SKM-1 (cell line): ENCODE measurements at regions not wholly inside any gene's neighbourhood (a gene's known extent, or its start where the extent isn't known, plus 50 kb on each side); places are given as distances from the start of the nearest gene placed in this dataset.

Experiments used
- DNase-seq: peaks from one replicate; lab custom pipeline; 2025; ENCODE audit not compliant: unreplicated experiment; lab: John Stamatoyannopoulos, UW

DNA sequence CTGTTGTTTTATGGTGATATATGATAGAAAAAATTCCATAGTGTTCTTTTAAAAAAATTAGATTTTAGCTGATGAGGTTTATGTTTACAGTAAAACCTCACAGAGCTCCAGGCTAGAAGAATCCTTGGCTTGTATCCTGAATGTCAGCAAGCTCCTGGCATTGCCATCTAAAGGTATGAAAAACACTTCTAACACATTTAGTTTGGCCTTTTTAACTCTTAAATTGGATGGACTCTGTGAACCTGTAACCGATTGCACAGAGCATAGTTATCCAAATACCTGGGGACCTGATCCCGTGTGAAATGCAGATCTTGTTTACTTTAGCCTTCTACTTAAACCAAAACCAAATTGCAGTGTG is 241.1 kb upstream of the DCN start:
- DNase-seq: no peak

DNA sequence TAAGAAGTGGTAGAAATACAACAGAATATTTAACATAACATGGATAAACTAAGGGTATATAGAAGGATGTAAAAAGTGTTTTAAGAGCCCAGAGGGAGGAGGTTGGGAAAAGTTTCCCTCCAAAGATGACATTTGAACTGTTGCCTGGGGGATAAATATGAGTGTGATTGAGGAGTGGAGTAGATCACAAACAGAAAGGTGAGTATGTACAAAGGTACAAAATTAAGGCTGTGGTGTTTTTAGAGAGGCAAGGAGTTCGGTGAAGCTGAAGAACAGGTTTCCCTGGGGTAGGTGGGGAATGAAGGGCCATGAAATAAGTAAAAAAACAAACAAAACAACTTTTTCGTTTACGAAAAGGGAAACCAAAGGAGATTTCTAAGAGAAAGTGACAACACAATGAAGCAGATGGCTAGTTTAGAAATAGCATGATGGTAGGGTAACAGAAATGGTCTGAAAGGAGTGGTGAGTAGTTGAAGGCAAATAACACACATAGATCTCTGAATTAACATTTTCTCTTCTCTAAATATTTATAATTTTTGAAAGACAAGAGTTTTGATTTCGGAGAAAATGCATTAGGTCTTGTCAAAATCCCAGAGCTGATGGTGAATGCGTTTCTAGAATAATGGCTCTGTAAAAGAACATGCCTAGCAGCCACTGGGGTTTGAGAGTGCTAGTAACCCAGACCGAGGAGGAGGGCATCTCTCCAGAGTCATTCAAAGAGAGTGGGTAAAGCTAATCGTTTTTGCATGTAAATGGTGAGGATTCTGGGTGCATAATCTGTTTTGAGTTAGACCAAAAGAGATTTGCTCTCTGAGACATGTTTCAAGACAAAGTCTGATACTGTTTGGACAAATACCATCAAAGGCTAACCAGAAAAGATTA is 240.4 kb upstream of the DCN start:
- DNase-seq: no peak

DNA sequence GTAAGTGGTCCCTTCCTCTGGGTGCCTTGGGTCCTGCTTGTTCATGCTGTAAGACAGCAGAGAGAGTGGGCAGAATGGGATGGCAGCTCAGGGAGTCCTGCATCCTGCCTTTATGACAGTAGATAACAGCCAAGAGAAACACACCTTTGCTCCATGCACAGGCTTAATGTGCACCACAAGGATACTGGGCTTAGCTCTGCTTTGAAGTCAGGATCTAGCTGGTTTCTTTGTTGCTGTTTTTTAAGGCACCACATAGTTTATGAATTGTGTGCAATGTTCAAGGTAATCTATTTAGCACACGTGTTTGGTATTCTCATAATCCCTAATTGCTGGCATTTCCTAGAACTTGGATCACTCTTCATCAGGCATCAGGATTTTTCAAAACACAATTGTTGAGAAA is 239.5 kb upstream of the DCN start:
- no peak for DNase-seq

DNA sequence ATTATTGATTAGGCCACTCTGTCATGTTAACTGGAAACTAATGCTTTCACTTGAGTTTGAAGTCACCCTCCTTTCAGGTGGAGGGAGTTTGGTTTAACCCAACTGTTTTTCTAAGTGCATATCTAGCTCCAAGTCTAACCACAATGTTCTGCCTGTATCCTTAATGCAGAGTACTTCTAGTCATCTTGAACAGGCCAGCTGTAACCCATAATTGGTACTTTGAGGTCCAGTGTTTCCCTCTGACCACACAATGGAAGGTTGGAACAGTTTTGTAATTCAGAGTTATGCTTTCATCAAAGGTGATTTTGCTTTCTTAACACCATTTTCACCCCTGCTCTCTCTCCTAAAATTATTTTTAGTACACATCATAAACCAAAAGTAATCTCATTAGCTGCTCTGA is 237.2 kb upstream of the DCN start:
- no peak for DNase-seq

DNA sequence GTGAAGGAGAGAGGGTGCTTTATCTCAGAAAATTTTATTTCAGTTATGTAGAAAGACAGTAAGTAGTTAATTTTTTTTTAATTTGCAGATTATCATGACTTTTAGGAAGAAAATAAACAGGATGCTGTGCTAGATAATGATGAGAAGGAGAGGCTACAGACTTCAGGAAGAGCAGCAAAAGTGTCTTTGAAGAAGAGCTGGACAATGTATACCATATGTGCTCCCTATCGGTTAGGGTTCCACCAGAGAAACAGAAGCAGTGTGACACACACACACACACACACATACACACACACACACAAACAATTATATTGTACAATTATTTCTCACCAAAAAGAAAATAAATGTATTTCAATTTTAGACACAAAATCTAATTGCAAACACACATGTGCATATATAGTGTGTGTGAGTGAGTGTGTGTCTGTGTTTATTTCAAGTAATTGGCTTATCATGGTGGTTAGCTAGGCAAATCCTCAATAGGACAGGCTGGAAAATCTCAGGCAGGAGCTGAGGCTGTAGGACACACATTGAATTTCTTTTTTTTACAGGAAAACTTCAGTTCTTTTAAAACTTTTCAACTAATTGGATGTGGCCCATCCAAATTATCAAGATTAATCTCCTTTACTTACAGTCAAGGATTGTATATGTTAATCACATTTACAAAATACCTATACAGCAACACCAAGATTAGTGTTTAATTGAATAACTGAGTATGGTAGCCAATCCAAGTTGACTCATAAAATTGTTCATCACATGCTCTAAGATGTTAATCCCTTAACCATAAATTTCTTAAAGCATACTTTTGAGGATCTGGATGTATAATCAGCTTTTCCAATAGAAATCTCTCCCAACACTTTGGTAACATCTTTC is 235.8 kb upstream of the DCN start:
- DNase-seq: no peak

GRCh38 chr12:91417650-91418049 is 235.0 kb upstream of the DCN start:
- DNase-seq: no peak

- DNase-seq: no peak
These were observed 232.0 kb upstream of the DCN start for GRCh38 chr12:91414636-91415035.

GRCh38 chr12:91413581-91414546 is 231.2 kb upstream of the DCN start:
- DNase-seq: no peak

- DNase-seq: no peak
These were observed 224.3 kb upstream of the DCN start for GRCh38 chr12:91406920-91407341.

DNA sequence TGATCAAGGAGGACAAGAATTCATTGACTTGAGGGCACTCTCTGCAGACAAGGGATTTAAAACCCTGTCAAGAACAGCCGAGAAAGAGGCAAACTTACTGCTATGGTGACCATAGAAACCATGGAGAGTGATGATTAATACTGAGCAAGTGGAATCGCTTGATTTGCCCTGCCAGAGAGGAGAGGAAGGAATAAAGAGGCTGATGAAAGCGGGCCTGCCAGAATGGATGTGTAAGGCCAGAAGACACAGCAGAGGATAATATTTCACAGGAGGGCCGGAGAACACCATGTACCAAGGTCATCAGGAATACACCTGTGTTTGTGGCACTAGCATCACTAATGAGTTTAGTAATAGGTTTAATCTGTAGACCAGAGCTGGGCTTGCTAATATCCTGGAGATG is 221.8 kb upstream of the DCN start:
- no peak for DNase-seq

GRCh38 chr12:91401190-91401589 is 218.6 kb upstream of the DCN start:
- no peak for DNase-seq

DNA sequence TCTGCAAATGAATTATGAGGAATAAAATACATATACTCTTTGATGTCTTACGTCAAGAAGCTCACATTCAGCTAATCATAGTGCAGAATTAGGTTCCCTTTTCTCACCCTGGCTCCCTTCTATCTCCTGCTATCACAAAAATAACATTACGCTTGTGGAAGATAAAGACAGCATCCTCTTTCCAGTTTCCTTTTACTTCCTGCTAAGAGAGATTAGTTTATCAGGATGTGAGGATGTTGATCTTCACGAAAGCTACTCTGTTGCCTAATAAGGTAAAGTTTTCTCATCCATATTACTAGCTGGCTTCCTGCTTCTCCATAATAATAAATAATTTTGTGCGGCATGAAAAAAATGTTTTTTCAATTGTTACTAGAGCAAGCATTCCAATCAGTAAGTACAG is 217.7 kb upstream of the DCN start:
- no peak for DNase-seq

DNA sequence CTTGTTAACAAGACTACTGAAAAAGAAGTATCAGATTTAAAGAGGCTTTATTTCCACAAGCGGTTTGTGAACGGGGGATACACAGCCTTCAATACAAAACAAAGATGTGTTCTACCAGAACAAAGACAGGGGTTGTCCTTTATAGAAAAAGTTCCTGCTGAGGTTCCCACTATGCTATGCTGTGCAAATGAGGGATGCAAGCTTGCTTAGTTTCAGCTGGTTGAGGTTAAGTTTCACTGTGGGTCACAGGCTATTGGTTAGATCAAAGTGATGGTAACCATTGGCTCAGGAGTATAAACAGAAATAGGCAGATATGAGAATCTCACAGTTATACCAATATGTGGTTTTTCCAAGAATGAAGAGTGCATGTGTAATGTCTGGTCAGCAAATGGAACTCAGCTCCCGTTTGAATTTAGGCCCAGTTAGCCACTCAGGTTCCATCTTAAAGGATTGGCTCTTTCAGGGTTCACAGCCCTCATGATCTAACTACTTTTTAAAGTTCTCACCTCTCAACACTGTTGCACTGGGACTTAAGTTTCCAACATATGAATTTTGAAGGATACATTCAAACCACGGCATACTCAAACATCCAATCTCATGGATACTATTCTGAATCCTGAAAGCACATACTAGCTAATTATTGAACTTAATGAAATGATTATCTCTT is 215.4 kb upstream of the DCN start:
- no peak for DNase-seq

DNA sequence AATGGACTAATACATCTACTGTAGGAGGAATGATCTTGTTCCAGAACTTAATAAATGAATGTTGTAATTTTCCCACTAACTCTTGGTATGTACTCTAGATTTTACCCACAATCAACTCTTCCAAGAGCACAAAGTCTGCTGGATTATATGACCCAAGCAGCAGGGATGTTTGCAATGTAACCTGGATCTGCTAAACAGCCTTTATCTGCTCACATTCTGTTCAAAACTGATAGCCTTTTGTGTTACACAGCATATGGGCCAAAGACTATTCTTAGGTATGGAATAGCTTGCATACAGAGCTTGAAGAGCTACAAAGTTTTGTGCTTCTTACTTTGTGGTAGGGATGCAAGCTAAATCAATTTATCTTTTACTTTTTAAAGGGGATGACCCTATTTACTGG is 213.7 kb upstream of the DCN start:
- DNase-seq: no peak

- no peak for DNase-seq
These were observed 213.1 kb upstream of the DCN start for GRCh38 chr12:91395628-91396135.

GRCh38 chr12:91394903-91395302 is 212.3 kb upstream of the DCN start:
- DNase-seq: no peak

DNA sequence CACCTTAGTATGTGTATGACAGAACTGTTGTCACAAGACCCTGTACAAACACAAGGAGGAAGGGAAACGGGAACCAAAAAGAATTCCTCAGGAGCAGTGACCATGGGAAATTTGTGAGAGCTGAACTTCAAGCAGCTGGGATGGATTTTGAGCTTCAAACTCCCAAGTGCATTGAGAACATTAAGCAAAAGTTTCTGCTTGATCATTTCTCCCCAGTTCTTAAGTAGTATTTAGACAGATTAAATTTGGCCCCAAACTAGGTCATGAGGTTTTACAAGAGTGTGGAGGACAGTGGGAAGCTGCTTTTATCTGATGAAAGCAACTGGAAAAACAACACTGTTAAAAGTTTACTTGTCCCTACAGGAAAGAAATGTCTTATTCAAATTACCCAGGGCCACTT is 206.0 kb upstream of the DCN start:
- DNase-seq: no peak

DNA sequence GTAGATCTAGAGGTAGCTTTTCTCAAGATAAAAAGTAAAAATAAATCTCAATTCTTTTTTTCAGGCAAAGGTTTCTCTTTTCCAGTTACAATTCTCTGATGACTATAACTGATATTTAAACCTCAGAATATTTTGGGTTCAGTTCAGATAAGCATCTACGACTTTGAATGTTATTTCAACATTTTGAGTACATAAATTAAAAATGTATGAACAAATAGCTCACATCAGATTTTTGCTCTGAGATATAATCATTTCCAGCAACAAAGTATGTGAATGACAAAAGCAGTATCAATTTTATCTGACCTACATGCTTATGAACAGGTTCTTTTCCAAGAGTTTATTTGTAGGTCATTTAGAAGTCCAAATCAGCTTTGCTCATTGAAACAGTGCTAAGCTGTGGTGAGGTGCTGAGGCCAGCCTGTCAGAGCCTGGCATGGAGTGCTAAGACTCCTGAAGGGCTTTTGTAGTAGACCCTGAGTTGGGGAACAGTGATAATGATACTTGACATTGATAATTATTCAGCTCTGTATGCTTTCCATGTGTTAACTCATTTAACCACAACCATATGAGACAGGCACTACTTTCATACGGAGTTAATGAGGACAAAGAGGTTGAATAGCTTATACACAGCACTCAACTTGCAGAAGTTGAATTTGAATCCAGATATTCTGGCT is 205.0 kb upstream of the DCN start:
- no peak for DNase-seq

- DNase-seq: no peak
These were observed 202.2 kb upstream of the DCN start for GRCh38 chr12:91384806-91385205.

- DNase-seq: no peak
These were observed 201.7 kb upstream of the DCN start for GRCh38 chr12:91384366-91384765.
